H1 (cell line): ENCODE measurements at regions not wholly inside any gene's neighbourhood (a gene's known extent, or its start where the extent isn't known, plus 50 kb on each side); places are given as distances from the start of the nearest gene placed in this dataset.

Experiments used
- BCL11A ChIP-seq, 2 experiments: IDR thresholded peaks; one replicate each; pipeline ENCODE4 v1.6.1; 2011; ENCODE audit warnings: low read depth in 2 of 2, low read length in 2 of 2, mild to moderate bottlenecking in 2 of 2
- POLR2A ChIP-seq, 2 experiments: IDR thresholded peaks; 1 replicate in 1 of 2; 2 replicates in 1 of 2; pipeline ENCODE4 v1.6.1; 2011; ENCODE audit warnings: low read depth in 2 of 2, low read length in 2 of 2, mild to moderate bottlenecking in 2 of 2; ENCODE audit errors: control extremely low read depth in 1 of 2
- RAD21 ChIP-seq, 2 experiments: IDR thresholded peaks in 1 of 2; conservative IDR thresholded peaks in 1 of 2; 2 replicates each; pipeline ENCODE4 v1.6.1; 2011; ENCODE audit warnings: low read depth in 2 of 2, low read length in 2 of 2, improper control_type of control experiment in 1 of 2, inconsistent platforms in 1 of 2, mild to moderate bottlenecking in 1 of 2, moderate library complexity in 1 of 2
- YY1 ChIP-seq: IDR thresholded peaks from 2 replicates; pipeline ENCODE4 v1.6.1; 2011; ENCODE audit warnings: low read depth, mild to moderate bottlenecking, low read length

- no peak for TF ChIP-seq BCL11A (IDR thresholded peaks at IDR 0.05; ENCODE audit: low read depth in 2 of 2, low read length in 2 of 2)
- no peak for TF ChIP-seq RAD21 (IDR thresholded peaks at IDR 0.05 in 1 of 2, conservative IDR thresholded peaks at IDR 0.05 in 1 of 2; ENCODE audit: low read depth in 2 of 2, low read length in 2 of 2)
- no peak for TF ChIP-seq POLR2A (IDR thresholded peaks at IDR 0.05; ENCODE audit: control extremely low read depth in 1 of 2, low read depth in 2 of 2, low read length in 2 of 2)
- no peak for TF ChIP-seq YY1
Observed at GRCh38 chr6:23823421-23823820, 302.6 kb upstream of the NRSN1 start (continued).
